Caco-2 (cell line): ENCODE measurements at regions not wholly inside any gene's neighbourhood (a gene's known extent, or its start where the extent isn't known, plus 50 kb on each side); places are given as distances from the start of the nearest gene placed in this dataset.

Source experiments
- BruUV-seq: library from RNA; stranded (reverse); fragments of 400-500 nt; replicated peaks from 2 replicates; lab custom pipeline; 2021; lab: Mats Ljungman, UMichigan
- CTCF ChIA-PET: fragments of 300-600 bp; sonication (Branson Sonifier 250); formaldehyde crosslinking; loops from one replicate; lab custom pipeline; 2022; ENCODE audit warnings: antibody characterized with exemption; lab: Charles Lee
- POLR2A ChIA-PET: fragments of 300-600 bp; sonication (Branson Sonifier 250); formaldehyde crosslinking; loops from one replicate; lab custom pipeline; 2022; ENCODE audit warnings: antibody characterized with exemption; lab: Charles Lee
- DNase-seq, 2 experiments: peaks; one replicate each; pipeline versions ENCODE4 v3.0.0 to v3.0.0-alpha.2; 2020 to 2022
- H3K27me3 ChIP-seq: replicated peaks from 2 replicates; pipeline ENCODE4 v1.6.0; 2011; ENCODE audit warnings: low read length; ENCODE audit not compliant: control insufficient read depth, insufficient read depth
- H3K36me3 ChIP-seq: 2 replicates; pipeline ENCODE4 v1.5.1; 2011; ENCODE audit warnings: low read length; ENCODE audit not compliant: control insufficient read depth, insufficient read depth
- H3K4me1 ChIP-seq: fragments of 250-450 bp; sonication (Bioruptor Pico); 2 replicates; pipeline ENCODE4 v1.5.1; 2020; ENCODE audit warnings: mild to moderate bottlenecking
- H3K4me3 ChIP-seq: 2 replicates; pipeline ENCODE4 v1.5.1; 2011; ENCODE audit warnings: low read depth, mild to moderate bottlenecking, control low read depth, low read length
- H3K9me3 ChIP-seq: fragments of 250-450 bp; sonication (Bioruptor Pico); 2 replicates; pipeline ENCODE4 v1.5.1; 2020; ENCODE audit warnings: mild to moderate bottlenecking, moderate library complexity
- H3K27ac Mint-ChIP-seq: one replicate; pipeline ENCODE4 v1.8.0; 2022; ENCODE audit warnings: mixed read lengths; ENCODE audit not compliant: unreplicated experiment
- H3K27me3 Mint-ChIP-seq: one replicate; pipeline ENCODE4 v1.8.0; 2022; ENCODE audit warnings: mixed read lengths; ENCODE audit not compliant: insufficient read depth, unreplicated experiment
- H3K36me3 Mint-ChIP-seq: one replicate; pipeline ENCODE4 v1.8.0; 2022; ENCODE audit warnings: mild to moderate bottlenecking, mixed read lengths; ENCODE audit not compliant: insufficient read depth, unreplicated experiment
- H3K4me1 Mint-ChIP-seq: one replicate; pipeline ENCODE4 v1.8.0; 2022; ENCODE audit warnings: low read depth, mixed read lengths; ENCODE audit not compliant: unreplicated experiment
- H3K4me3 Mint-ChIP-seq: one replicate; pipeline ENCODE4 v1.8.0; 2022; ENCODE audit warnings: mild to moderate bottlenecking, moderate library complexity, mixed read lengths; ENCODE audit not compliant: unreplicated experiment
- H3K9me3 Mint-ChIP-seq: one replicate; pipeline ENCODE4 v1.8.0; 2022; ENCODE audit warnings: mixed read lengths; ENCODE audit not compliant: unreplicated experiment
- intact Hi-C: fragments of 100-400 bp; cut with micrococcal nuclease; formaldehyde crosslinking; loops from one replicate; pipeline ENCODE4 v1.10.0; 2022; ENCODE audit not compliant: unreplicated experiment
- TF ChIP-seq, protein P1 (sequence below), 2 experiments: fragments of 200-600 bp in 1 of 2; IDR thresholded peaks; 1 replicate in 1 of 2; 2 replicates in 1 of 2; pipeline versions ENCODE4 v1.5.1 to v1.8.0; 2011 to 2022; ENCODE audit warnings: antibody characterized with exemption in 1 of 2, control low read depth in 1 of 2, inconsistent platforms in 1 of 2, low read depth in 1 of 2, low read length in 1 of 2, mild to moderate bottlenecking in 1 of 2, moderate library complexity in 1 of 2; ENCODE audit not compliant: insufficient read depth in 1 of 2, severe bottlenecking in 1 of 2, unreplicated experiment in 1 of 2

DNA sequence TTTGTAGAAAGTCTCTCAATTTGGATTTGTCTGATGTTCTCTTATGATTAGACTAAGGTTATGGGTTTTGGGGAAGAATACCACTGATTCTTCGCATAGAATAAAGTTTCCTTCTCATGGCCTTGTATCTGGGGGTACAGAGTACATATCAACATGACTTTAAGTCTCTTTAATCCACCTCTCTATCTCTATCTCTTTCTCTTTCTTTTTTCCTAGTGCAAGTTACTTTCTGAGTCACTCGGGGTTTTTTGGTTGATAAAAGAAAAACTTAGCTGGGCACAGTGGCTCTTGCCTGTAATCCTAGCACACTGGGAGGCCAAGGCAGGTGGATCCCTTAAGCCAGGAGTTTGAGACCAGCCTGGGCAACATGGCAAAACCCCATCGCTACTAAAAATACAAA is 100.1 kb upstream of the MAP4K3 start:
- no TSS peak for BruUV-seq
- H3K27me3 Mint-ChIP-seq, result no peaks in the 10 kb centered on the region
- no peak overlapping the region for H3K4me3 Mint-ChIP-seq
- Histone ChIP-seq H3K4me1 (no peaks in the 10 kb centered on the region), H3K4me3 (no peak overlapping the region), H3K9me3 (no peaks in the 10 kb centered on the region), H3K36me3 (no peaks in the 10 kb centered on the region), H3K27me3 (no peaks in the 10 kb centered on the region; the same call in 1 of the 2 replicates)
- no peak overlapping the region for H3K27ac Mint-ChIP-seq
- TF ChIP-seq, protein P1, sequence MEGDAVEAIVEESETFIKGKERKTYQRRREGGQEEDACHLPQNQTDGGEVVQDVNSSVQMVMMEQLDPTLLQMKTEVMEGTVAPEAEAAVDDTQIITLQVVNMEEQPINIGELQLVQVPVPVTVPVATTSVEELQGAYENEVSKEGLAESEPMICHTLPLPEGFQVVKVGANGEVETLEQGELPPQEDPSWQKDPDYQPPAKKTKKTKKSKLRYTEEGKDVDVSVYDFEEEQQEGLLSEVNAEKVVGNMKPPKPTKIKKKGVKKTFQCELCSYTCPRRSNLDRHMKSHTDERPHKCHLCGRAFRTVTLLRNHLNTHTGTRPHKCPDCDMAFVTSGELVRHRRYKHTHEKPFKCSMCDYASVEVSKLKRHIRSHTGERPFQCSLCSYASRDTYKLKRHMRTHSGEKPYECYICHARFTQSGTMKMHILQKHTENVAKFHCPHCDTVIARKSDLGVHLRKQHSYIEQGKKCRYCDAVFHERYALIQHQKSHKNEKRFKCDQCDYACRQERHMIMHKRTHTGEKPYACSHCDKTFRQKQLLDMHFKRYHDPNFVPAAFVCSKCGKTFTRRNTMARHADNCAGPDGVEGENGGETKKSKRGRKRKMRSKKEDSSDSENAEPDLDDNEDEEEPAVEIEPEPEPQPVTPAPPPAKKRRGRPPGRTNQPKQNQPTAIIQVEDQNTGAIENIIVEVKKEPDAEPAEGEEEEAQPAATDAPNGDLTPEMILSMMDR (IDR thresholded peaks at IDR 0.05; ENCODE audit: insufficient read depth in 1 of 2, low read depth in 1 of 2, low read length in 1 of 2, severe bottlenecking in 1 of 2, unreplicated experiment in 1 of 2), result no peak
- no peaks in the 10 kb centered on the region for H3K9me3 Mint-ChIP-seq
- no peak for DNase-seq
- CTCF ChIA-PET, result no interaction called here
- intact Hi-C loops, result no loop called here
- POLR2A ChIA-PET, result no interaction called here
- no peaks in the 10 kb centered on the region for H3K36me3 Mint-ChIP-seq
- no peaks in the 10 kb centered on the region for H3K4me1 Mint-ChIP-seq

DNA sequence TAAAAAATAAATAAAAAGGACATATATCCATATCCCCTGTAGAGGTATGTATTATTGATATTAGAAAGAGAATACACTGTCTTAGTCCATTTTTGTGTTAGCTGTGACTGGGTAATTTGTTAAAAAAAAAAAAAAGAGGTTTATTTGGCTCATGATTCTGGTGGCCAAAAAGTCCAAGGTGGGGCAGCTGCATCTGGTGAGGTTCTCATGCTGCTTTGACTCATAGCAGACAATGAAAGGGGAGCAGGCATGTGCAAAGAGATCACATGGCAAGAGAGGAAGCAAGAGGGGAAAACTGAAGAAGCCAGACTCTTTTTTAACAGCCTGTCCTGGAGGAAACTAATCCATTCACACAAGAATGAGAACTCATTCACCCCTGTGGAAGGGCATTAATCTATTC is 101.6 kb upstream of the MAP4K3 start:
- H3K9me3 ChIP-seq, result no peaks in the 10 kb centered on the region
- no peak overlapping the region for H3K4me3 Mint-ChIP-seq
- no peak overlapping the region for H3K4me3 ChIP-seq
- DNase-seq, result no peak
- no peaks in the 10 kb centered on the region for H3K27me3 Mint-ChIP-seq
- H3K36me3 ChIP-seq, result no peaks in the 10 kb centered on the region
- no peaks in the 10 kb centered on the region for H3K36me3 Mint-ChIP-seq
- POLR2A ChIA-PET, result no interaction called here
- no TSS peak for BruUV-seq
- CTCF ChIA-PET, result no interaction called here
- H3K9me3 Mint-ChIP-seq, result no peaks in the 10 kb centered on the region
- H3K27me3 ChIP-seq, result no peaks in the 10 kb centered on the region; the same call in 1 of the 2 replicates
- no peaks in the 10 kb centered on the region for H3K4me1 ChIP-seq
- TF ChIP-seq, protein P1 (IDR thresholded peaks at IDR 0.05; ENCODE audit: insufficient read depth in 1 of 2, low read depth in 1 of 2, low read length in 1 of 2, severe bottlenecking in 1 of 2, unreplicated experiment in 1 of 2), result no peak
- no peak overlapping the region for H3K27ac Mint-ChIP-seq
- intact Hi-C loops, result no loop called here
- no peaks in the 10 kb centered on the region for H3K4me1 Mint-ChIP-seq

DNA sequence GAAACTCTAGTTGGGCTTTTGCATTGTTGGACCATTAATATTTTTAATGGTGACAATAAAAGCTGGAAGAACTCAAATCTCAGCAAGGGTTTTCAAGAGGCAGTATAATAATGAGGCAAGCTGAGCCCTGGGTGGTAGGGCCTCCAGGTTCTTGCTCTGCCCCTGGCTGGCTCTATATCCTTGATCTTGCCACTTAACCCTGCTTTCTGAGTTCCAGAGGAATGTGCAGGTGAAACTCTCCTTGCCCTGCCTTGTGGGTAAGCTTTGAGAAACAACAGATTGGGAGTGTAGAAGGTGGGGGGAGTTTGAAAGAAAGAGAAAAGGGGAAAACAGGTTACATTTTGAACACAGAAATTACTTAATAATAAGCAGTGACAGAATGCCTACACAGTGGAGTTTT is 103.3 kb upstream of the MAP4K3 start:
- Histone ChIP-seq H3K4me3 (no peak overlapping the region), H3K36me3 (no peaks in the 10 kb centered on the region), H3K4me1 (no peaks in the 10 kb centered on the region), H3K9me3 (no peaks in the 10 kb centered on the region), H3K27me3 (no peaks in the 10 kb centered on the region; the same call in 1 of the 2 replicates)
- BruUV-seq, result no TSS peak
- DNase-seq, result no peak
- Mint-ChIP-seq H3K4me1 (peaks cover 6% of the 10 kb centered on the region), H3K27ac (no peak overlapping the region), H3K36me3 (no peaks in the 10 kb centered on the region), H3K27me3 (no peaks in the 10 kb centered on the region), H3K9me3 (no peaks in the 10 kb centered on the region), H3K4me3 (no peak overlapping the region)
- intact Hi-C loops, result no loop called here
- ChIA-PET CTCF (no interaction called here), POLR2A (no interaction called here)
- TF ChIP-seq, protein P1 (IDR thresholded peaks at IDR 0.05; ENCODE audit: insufficient read depth in 1 of 2, low read depth in 1 of 2, low read length in 1 of 2, severe bottlenecking in 1 of 2, unreplicated experiment in 1 of 2), result no peak
